Body of pancreas (tissue), 4 donors: ENCODE measurements at regions not wholly inside any gene's neighbourhood (a gene's known extent, or its start where the extent isn't known, plus 50 kb on each side); places are given as distances from the start of the nearest gene placed in this dataset.

Experiments
- ATAC-seq: fragments of 150-250 bp; one replicate; pipeline ENCODE4 v1.9.1; 2016
- DNase-seq, 4 donors: peaks; one replicate each; pipeline ENCODE4 v3.0.0-alpha.2; 2019
- H3K27ac ChIP-seq, 4 donors: fragments of 200-600 bp; sonication (generic); 1 replicate in 3 of 4; 2 replicates in 1 of 4; pipeline versions ENCODE4 v1.5.1 to v1.6.1; 2016 to 2019; ENCODE audit warnings: mild to moderate bottlenecking in 1 of 4, mixed read lengths in 1 of 4, moderate library complexity in 1 of 4
- H3K27me3 ChIP-seq, 2 donors: fragments of 200-600 bp; sonication (generic); one replicate each; pipeline ENCODE4 v1.6.0; 2016; ENCODE audit warnings: mild to moderate bottlenecking in 1 of 2
- H3K36me3 ChIP-seq, 2 donors: fragments of 200-600 bp; sonication (generic); replicated peaks in 1 of 2; 2 replicates each; pipeline ENCODE4 v1.5.1; 2016; ENCODE audit warnings: low read depth in 2 of 2; ENCODE audit not compliant: insufficient read depth in 1 of 2
- H3K4me1 ChIP-seq: fragments of 200-600 bp; sonication (generic); one replicate; pipeline ENCODE4 v1.6.0; 2016
- H3K4me3 ChIP-seq, 2 donors: fragments of 200-600 bp; sonication (generic); 1 replicate in 1 of 2; 2 replicates in 1 of 2; pipeline ENCODE4 v1.5.1; 2016 to 2019
- H3K9me3 ChIP-seq, 3 donors: fragments of 200-600 bp; sonication (generic); 1 replicate in 2 of 3; 2 replicates in 1 of 3; pipeline ENCODE4 v1.5.1; 2016
- CTCF ChIP-seq, 7 experiments: fragments of 450-650 bp in 4 of 7; fragments of 200-600 bp in 3 of 7; sonication (generic) in 3 of 7; IDR thresholded peaks; one replicate each; pipeline ENCODE4 v1.5.1; 2016 to 2019; ENCODE audit warnings: antibody characterized with exemption in 7 of 7
- POLR2A ChIP-seq, 3 donors: fragments of 450-650 bp; IDR thresholded peaks; one replicate each; pipeline ENCODE4 v1.6.1; 2016; ENCODE audit warnings: antibody characterized with exemption in 3 of 3, mild to moderate bottlenecking in 2 of 3
- WGBS, 2 donors: methylation state at CpG; one replicate each; pipeline ENCODE4 v1.1.5; 2017; 5-methylcytosine and 5-hydroxymethylcytosine counted together
- intact Hi-C: fragments of 100-400 bp; cut with DNase I; formaldehyde crosslinking; loops from one replicate; pipeline ENCODE4 v1.15.1; 2023

GRCh38 chr5:33182986-33183385, 257.8 kb upstream of the TARS1 start:
- no peak for TF ChIP-seq CTCF (IDR thresholded peaks at IDR 0.05)
- DNase-seq (no peak), ATAC-seq (no peak)
- Histone ChIP-seq H3K4me1 (no peaks in the 10 kb centered on the region), H3K4me3 (no peak overlapping the region), H3K9me3 (no peaks in the 10 kb centered on the region), H3K36me3 (no peaks in the 10 kb centered on the region), H3K27me3 (no peaks in the 10 kb centered on the region), H3K27ac (no peak overlapping the region)
- 55 to 78% methylated on average over 4 of the region's 4 CpGs for WGBS, 2 donors
- intact Hi-C loops: no loop called here

- no peak for ATAC-seq
- H3K27ac ChIP-seq: no peak overlapping the region
- TF ChIP-seq CTCF (IDR thresholded peaks at IDR 0.05): no peak
- TF ChIP-seq POLR2A (IDR thresholded peaks at IDR 0.05): no peak
- no peaks in the 10 kb centered on the region for H3K27me3 ChIP-seq
- WGBS, 2 donors: 29 to 36% methylated on average over 2 of the region's 2 CpGs
- no peak for DNase-seq
- H3K4me1 ChIP-seq: no peaks in the 10 kb centered on the region
- H3K36me3 ChIP-seq: no peaks in the 10 kb centered on the region
- H3K9me3 ChIP-seq: no peaks in the 10 kb centered on the region
- intact Hi-C loops: no loop called here
- H3K4me3 ChIP-seq: no peak overlapping the region
Observed at GRCh38 chr5:33184367-33184766, 256.4 kb upstream of the TARS1 start.

DNA sequence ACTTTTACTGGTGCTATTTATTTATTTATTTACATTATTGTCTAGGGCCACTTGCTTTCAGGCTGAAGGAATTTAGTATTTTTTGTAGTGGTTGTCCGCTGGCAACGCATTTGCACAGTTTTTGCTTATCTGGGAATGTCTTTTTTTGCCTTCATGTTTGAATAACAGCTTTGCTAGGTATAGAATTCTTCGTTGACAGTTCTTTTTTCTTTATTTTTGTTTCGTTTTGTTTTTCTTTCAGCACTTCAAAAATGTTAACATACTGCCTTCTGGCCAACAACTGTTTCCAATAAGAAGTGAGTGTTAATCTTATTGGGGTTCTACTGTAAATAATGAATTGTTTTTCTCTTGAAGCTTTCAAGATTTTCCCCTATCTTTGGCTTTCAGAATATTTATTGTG, 252.7 kb upstream of the TARS1 start:
- Histone ChIP-seq H3K27ac (no peak overlapping the region), H3K36me3 (no peaks in the 10 kb centered on the region), H3K4me3 (no peak overlapping the region), H3K9me3 (no peaks in the 10 kb centered on the region), H3K4me1 (no peaks in the 10 kb centered on the region), H3K27me3 (no peaks in the 10 kb centered on the region)
- 56 to 74% methylated on average over 4 of the region's 4 CpGs for WGBS, 2 donors
- intact Hi-C loops: no loop called here
- DNase-seq (no peak), ATAC-seq (no peak)
- TF ChIP-seq POLR2A (IDR thresholded peaks at IDR 0.05) (no peak), CTCF (IDR thresholded peaks at IDR 0.05) (no peak)

- TF ChIP-seq CTCF (IDR thresholded peaks at IDR 0.05): no peak
- TF ChIP-seq POLR2A (IDR thresholded peaks at IDR 0.05): no peak
- intact Hi-C loops: no loop called here
- Histone ChIP-seq H3K27ac (no peak overlapping the region), H3K4me3 (no peak overlapping the region), H3K27me3 (no peaks in the 10 kb centered on the region), H3K36me3 (no peaks in the 10 kb centered on the region), H3K4me1 (no peaks in the 10 kb centered on the region), H3K9me3 (no peaks in the 10 kb centered on the region)
- no peak for ATAC-seq
- DNase-seq: no peak
Observed at GRCh38 chr5:33194914-33195313, 245.9 kb upstream of the TARS1 start.

DNA sequence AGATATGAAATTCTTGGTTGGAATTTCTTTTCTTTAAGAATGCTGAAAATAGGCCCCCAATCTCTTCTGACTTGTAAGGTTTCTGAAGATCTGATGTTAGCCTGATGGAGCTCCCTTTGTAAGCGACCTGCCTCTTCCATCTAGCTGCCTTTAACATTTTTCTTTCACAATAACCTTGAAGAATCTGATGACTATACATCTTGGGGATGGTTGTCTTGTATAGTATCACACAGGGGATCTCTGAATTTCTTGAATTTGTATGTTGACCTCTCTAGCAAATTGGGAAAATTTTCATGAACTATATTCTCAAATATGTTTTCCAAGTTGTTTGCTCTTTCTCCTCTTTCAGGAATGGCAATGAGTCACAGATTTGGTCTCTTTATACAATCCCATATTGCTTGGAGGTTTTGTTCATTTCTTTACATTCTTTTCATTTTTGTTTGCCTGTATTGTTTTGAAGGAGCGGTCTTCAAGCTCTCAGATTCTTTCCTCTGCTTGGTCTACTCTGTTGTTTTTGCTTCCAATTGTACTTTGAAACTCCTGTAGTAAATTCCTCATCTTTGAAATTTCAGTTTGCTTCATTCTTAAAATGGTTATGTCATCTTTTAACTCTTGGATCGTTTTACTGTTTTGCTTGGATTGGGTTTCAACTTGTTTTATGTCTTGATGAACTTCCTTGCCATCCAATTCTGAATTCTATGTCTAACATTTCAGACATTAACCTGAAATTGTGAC, 245.2 kb upstream of the TARS1 start:
- Histone ChIP-seq H3K27ac (no peak overlapping the region), H3K4me3 (no peak overlapping the region), H3K36me3 (no peaks in the 10 kb centered on the region), H3K4me1 (no peaks in the 10 kb centered on the region), H3K27me3 (no peaks in the 10 kb centered on the region), H3K9me3 (no peaks in the 10 kb centered on the region)
- DNase-seq (no peak), ATAC-seq (no peak)
- 51 to 52% methylated on average over 3 of the region's 3 CpGs for WGBS, 2 donors
- TF ChIP-seq CTCF (IDR thresholded peaks at IDR 0.05) (no peak), POLR2A (IDR thresholded peaks at IDR 0.05) (no peak)
- intact Hi-C loops: no loop called here
